GM06990 (cell line): ENCODE measurements at regions not wholly inside any gene's neighbourhood (a gene's known extent, or its start where the extent isn't known, plus 50 kb on each side); places are given as distances from the start of the nearest gene placed in this dataset.

Experiments
- DNase-seq: peaks from one replicate; pipeline ENCODE4 v3.0.0-alpha.2; 2011; ENCODE audit not compliant: insufficient read length; ENCODE audit errors: extremely low read depth
- H3K27me3 ChIP-seq: replicated peaks from 2 replicates; pipeline ENCODE4 v1.6.0; 2011; ENCODE audit warnings: low read length; ENCODE audit not compliant: control insufficient read depth, insufficient read depth
- H3K36me3 ChIP-seq: 2 replicates; pipeline ENCODE4 v1.5.1; 2011; ENCODE audit warnings: low read length; ENCODE audit not compliant: control insufficient read depth, insufficient read depth
- H3K4me3 ChIP-seq: replicated peaks from 2 replicates; pipeline ENCODE4 v1.5.1; 2011; ENCODE audit warnings: low read depth, mild to moderate bottlenecking, control low read depth, low read length
- TF ChIP-seq, protein P1 (sequence below): IDR thresholded peaks from 2 replicates; pipeline ENCODE4 v1.5.1; 2011; ENCODE audit warnings: low read length, control low read depth, mild to moderate bottlenecking, inconsistent platforms; ENCODE audit not compliant: insufficient read depth, poor library complexity, severe bottlenecking

- no peak overlapping the region for H3K4me3 ChIP-seq
- TF ChIP-seq, protein P1, sequence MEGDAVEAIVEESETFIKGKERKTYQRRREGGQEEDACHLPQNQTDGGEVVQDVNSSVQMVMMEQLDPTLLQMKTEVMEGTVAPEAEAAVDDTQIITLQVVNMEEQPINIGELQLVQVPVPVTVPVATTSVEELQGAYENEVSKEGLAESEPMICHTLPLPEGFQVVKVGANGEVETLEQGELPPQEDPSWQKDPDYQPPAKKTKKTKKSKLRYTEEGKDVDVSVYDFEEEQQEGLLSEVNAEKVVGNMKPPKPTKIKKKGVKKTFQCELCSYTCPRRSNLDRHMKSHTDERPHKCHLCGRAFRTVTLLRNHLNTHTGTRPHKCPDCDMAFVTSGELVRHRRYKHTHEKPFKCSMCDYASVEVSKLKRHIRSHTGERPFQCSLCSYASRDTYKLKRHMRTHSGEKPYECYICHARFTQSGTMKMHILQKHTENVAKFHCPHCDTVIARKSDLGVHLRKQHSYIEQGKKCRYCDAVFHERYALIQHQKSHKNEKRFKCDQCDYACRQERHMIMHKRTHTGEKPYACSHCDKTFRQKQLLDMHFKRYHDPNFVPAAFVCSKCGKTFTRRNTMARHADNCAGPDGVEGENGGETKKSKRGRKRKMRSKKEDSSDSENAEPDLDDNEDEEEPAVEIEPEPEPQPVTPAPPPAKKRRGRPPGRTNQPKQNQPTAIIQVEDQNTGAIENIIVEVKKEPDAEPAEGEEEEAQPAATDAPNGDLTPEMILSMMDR = no peak
- no peak for DNase-seq
- H3K27me3 ChIP-seq = no peaks in the 10 kb centered on the region
- H3K36me3 ChIP-seq = no peaks in the 10 kb centered on the region
Measured at GRCh38 chr3:29214009-29214658, 66.7 kb upstream of the RBMS3 start.

GRCh38 chr3:29215948-29216347 is 64.9 kb upstream of the RBMS3 start:
- no peaks in the 10 kb centered on the region for H3K27me3 ChIP-seq
- no peak overlapping the region for H3K4me3 ChIP-seq
- no peak for DNase-seq
- H3K36me3 ChIP-seq = no peaks in the 10 kb centered on the region
- TF ChIP-seq, protein P1 = no peak

- TF ChIP-seq, protein P1 = no peak
- Histone ChIP-seq H3K36me3 (no peaks in the 10 kb centered on the region), H3K4me3 (no peak overlapping the region), H3K27me3 (no peaks in the 10 kb centered on the region)
- no peak for DNase-seq
Measured at GRCh38 chr3:29226706-29227105, 54.2 kb upstream of the RBMS3 start.

DNA sequence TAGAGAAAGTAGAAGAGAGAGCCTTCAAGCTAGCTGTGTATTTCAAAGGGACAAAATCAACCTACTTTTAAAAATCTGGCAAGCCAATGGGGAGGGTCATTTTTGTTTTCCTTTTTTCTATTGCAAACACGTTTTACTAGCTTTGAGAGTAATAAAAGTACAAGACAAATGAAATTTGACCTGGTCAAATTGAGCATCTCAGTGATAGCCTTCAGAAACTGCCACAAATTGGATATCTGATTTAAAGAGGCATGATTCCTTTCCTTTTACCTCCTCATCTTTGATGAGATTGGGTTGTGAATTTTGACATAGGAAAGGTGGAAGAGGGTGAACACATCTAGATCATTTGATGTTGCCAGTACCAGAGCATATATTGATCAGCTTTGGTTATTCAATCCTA is 53.6 kb upstream of the RBMS3 start:
- Histone ChIP-seq H3K36me3 (no peaks in the 10 kb centered on the region), H3K4me3 (no peak overlapping the region), H3K27me3 (no peaks in the 10 kb centered on the region)
- no peak for DNase-seq
- TF ChIP-seq, protein P1 = no peak
